Cardiac septum (tissue), 1 donor: ENCODE measurements at regions not wholly inside any gene's neighbourhood (a gene's known extent, or its start where the extent isn't known, plus 50 kb on each side); places are given as distances from the start of the nearest gene placed in this dataset.

Source experiments
- DNase-seq: peaks from one replicate; pipeline ENCODE4 v3.0.0-alpha.2; 2020; ENCODE audit warnings: low spot score
- intact Hi-C: fragments of 100-400 bp; cut with DNase I; formaldehyde crosslinking; loops from one replicate; pipeline ENCODE4 v1.14.0; 2022
- donor health status: DM: no; HTN: no; CAD: no.

- no peak for DNase-seq
- intact Hi-C loops = no loop called here
These were observed 616.6 kb downstream of the METTL4 start for GRCh38 chr18:1954583-1955312.

GRCh38 chr18:1958798-1959197 lies 612.5 kb downstream of the METTL4 start:
- no peak for DNase-seq
- intact Hi-C loops = no loop called here

- intact Hi-C loops = no loop called here
- DNase-seq = no peak
These were observed 606.3 kb downstream of the METTL4 start for GRCh38 chr18:1965016-1965415.

- no peak for DNase-seq
- intact Hi-C loops = no loop called here
These were observed 605.8 kb downstream of the METTL4 start for GRCh38 chr18:1965541-1965940.

- DNase-seq = no peak
- intact Hi-C loops = no loop called here
These were observed 602.4 kb downstream of the METTL4 start for GRCh38 chr18:1968801-1969498.

GRCh38 chr18:1976484-1976883 lies 594.8 kb downstream of the METTL4 start:
- DNase-seq = no peak
- intact Hi-C loops = no loop called here

- intact Hi-C loops = no loop called here
- no peak for DNase-seq
These were observed 589.2 kb downstream of the METTL4 start for GRCh38 chr18:1982056-1982455.

GRCh38 chr18:1983746-1984515 lies 587.4 kb downstream of the METTL4 start:
- intact Hi-C loops = no loop called here
- DNase-seq = no peak

- intact Hi-C loops = no loop called here
- DNase-seq = no peak
These were observed 577.4 kb downstream of the METTL4 start for GRCh38 chr18:1993866-1994265.

- intact Hi-C loops = no loop called here
- DNase-seq = no peak
These were observed 576.8 kb downstream of the METTL4 start for GRCh38 chr18:1994471-1994870.

GRCh38 chr18:1995041-1995612 lies 576.2 kb downstream of the METTL4 start:
- intact Hi-C loops = no loop called here

GRCh38 chr18:1998121-1998520 lies 573.2 kb downstream of the METTL4 start:
- intact Hi-C loops = no loop called here

More at GRCh38 chr18:1995041-1995612, 576.2 kb downstream of the METTL4 start:
- DNase-seq = no peak

GRCh38 chr18:1999387-1999786 lies 571.9 kb downstream of the METTL4 start:
- intact Hi-C loops = no loop called here
- no peak for DNase-seq

More at GRCh38 chr18:1998121-1998520, 573.2 kb downstream of the METTL4 start:
- no peak for DNase-seq

GRCh38 chr18:2002151-2002550 lies 569.2 kb downstream of the METTL4 start:
- intact Hi-C loops = loop anchor here (10.0 kb wide), 1 partner anchor 63 kb away; no protein-coding TSS in a partner anchor
- DNase-seq = no peak

GRCh38 chr18:2002604-2003003 lies 568.7 kb downstream of the METTL4 start:
- intact Hi-C loops = loop anchor here (10.0 kb wide), 1 partner anchor 62 kb away; no protein-coding TSS in a partner anchor
- no peak for DNase-seq

- no peak for DNase-seq
- intact Hi-C loops = loop anchor here (10.0 kb wide), 1 partner anchor 55 kb away; no protein-coding TSS in a partner anchor
These were observed 561.2 kb downstream of the METTL4 start for GRCh38 chr18:2009942-2010697.

- no peak for DNase-seq
- intact Hi-C loops = no loop called here
These were observed 544.3 kb downstream of the METTL4 start for GRCh38 chr18:2027016-2027415.

- DNase-seq = no peak
- intact Hi-C loops = no loop called here
These were observed 543.5 kb downstream of the METTL4 start for GRCh38 chr18:2027756-2028155.

- intact Hi-C loops = no loop called here
- DNase-seq = no peak
These were observed 542.3 kb downstream of the METTL4 start for GRCh38 chr18:2028986-2029385.
